Left renal cortex interstitium (tissue), 4 donors: ENCODE measurements at regions not wholly inside any gene's neighbourhood (a gene's known extent, or its start where the extent isn't known, plus 50 kb on each side); places are given as distances from the start of the nearest gene placed in this dataset.

Experiments used
- DNase-seq, 4 donors: peaks; one replicate each; pipeline ENCODE4 v3.0.0-alpha.2; 2013; ENCODE audit warnings: low read depth in 4 of 4, low spot score in 2 of 4, missing footprints in 1 of 4

DNA sequence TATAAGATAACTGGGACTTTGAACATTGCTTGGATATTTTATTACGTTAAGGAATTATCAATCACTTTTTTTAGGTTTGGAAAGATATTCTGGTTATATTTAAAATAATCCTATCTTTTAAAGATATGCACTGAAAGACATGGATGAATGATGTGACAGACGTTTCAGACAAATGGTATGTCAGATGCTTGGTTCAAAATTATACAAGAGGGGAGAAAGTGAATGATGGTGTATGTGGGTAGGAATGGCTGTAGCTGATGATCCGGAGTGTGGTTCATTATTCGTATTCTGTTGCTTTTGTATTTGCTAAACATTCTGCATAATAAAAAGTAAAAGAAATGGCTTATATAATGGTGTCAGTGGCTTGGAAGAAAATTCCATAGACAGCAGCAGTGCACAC, 51.0 kb upstream of the SNRPB2 start:
- DNase-seq: no peak

DNA sequence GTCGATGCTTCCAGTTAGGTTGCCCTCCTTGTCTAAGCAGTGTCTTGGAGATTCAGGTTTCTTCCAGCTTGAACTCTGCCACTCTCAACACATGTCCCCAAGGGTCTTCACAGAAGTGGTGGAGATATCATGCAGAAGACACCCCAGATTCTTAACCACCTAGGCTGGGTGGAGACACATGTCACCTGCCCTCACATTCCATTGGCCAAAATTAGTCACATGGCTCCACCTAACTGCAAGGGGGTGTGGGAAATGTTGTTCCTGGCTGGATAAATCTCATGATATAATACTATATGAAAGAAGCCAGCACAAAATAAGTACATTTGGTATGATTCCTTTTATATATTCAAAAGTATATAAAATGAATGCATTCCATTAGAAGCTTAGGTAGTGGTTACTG, 52.9 kb upstream of the SNRPB2 start:
- no peak for DNase-seq

DNA sequence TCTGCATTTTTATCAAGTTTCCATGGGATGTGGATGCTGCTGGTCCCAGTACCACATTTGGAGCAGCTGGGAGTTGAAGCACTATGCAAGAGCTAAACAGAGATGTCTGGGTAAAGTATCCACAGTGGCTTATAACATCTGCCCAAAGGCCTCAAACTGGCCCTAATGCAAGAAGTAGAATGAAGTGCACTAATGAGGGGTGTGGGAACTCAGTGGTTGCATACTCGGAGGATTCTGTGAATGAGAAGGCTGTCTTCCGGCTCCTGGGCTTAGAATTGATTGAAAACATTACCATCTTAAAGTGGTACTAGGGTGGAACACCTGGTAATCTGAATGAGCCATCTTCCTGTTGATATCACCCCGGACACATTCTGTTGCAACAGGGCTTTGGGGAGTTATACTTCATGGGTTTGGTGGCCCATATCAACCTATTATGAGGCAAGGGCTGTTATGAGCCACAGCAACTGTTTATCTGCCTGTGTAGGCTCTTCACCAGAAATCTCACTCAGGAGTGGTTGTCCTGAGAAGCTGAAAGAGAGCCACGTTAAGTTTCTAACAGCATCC, 54.7 kb upstream of the SNRPB2 start:
- DNase-seq: no peak

DNA sequence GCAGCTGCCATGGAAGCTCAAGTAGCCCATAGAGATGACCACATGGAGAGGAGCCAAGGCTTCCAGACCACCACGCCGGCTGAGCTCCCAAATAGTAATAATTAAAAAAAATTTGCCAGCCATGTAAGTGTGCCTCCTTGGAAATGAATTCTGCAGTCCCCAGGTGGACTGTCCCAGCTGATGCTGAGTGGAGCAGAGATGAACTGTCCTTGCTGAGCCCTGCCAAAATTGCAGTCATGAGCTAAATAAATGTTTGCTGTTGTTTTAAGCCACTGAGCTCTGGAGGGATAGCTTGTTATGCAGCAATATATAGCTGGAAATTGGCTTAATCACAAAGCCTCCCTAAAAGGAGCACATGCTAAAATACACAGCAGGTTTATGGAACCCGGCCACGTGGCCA, 55.6 kb upstream of the SNRPB2 start:
- DNase-seq: no peak

DNA sequence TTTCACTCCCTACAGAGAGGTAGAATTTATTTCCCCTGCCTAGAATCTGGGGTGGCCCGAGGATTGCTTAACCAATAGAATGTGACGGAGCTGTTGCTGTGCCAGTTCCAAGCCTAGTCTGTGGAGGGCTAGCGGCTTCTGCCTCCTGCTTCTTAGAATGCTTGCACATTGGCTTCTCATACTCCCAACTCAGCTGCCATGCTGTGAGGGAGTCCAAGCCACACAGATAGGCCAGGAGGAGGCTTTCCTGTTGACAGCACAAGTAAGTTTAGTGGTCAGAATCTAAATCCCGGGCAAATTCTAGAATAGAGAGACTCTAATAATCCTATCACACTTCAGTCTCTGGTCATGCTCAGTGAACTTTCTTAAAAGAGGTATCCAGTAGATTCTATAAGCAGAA, 57.5 kb upstream of the SNRPB2 start:
- no peak for DNase-seq

DNA sequence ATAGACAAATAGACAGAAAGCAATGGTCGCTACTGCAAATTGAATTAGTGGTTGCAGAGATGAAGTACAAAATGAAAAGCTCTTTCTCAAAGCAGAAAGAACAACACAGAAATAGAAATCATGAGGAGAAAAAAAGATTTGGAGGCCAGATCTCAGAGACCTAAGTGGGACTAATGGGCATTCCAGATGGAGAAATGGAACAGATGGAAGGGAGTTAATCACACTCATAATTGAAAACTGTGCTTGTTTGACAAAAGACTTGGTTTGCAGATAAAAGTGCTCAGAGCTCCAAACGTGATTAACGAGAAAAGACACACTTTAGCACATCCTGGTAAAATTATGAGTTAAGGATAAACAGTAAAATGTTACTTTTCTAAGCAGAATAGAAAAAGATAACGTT, 58.1 kb upstream of the SNRPB2 start:
- no peak for DNase-seq

DNA sequence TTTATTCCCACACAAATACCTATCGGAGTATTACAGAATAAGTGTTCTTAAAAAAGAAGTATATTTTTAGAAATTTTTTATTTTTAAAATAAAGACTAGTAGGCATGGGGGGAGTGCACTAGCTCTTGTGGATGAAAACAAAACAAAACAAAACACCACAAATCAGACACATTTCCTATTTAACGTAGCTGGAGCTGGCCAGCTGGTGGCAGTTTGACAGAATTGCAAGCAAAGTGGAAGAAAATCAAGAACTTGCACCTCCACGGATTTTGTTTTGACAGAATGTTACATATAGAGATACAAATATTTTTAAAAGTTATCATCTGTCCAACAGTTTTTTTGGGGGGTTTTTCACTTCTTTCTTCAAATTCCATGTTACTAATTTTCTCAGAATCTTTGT, 63.6 kb upstream of the SNRPB2 start:
- DNase-seq: no peak

DNA sequence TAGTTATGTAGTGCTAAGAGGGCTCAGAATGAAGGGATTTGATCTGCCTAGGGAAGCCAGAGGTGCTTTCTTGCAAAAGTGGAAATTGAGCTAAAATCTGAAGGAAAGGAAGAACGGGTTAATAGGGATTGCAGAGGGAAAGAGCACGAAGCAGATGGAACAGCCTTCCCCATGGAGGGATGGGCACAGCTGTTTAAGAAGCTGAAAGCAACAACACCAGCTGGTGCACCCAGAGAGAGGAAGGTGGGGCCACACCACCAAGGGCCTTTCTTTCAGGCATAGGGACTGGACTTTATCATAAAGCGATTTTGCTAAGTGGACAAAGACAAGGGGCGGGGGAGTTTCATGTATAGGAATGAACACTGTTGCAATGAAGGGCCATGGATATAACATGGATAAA, 65.8 kb upstream of the SNRPB2 start:
- no peak for DNase-seq

DNA sequence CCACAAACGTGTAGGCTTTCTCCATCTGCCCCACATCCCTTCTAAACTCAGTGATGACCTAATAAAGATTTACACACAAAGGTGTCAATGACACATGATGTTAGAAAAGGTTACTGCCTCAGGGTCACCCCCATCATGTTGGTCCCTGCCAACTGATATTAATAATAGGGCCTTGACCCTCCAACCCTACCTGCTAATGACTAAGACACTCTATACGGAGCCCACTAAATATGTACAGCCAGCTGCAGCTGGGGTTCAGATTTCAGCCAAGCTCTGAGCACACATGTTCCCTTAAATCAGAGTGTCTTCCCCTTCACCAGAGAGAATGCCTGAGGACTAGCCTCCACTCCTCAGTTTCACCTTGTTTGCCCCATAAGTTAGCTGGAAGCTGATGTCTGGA, 67.4 kb upstream of the SNRPB2 start:
- no peak for DNase-seq

DNA sequence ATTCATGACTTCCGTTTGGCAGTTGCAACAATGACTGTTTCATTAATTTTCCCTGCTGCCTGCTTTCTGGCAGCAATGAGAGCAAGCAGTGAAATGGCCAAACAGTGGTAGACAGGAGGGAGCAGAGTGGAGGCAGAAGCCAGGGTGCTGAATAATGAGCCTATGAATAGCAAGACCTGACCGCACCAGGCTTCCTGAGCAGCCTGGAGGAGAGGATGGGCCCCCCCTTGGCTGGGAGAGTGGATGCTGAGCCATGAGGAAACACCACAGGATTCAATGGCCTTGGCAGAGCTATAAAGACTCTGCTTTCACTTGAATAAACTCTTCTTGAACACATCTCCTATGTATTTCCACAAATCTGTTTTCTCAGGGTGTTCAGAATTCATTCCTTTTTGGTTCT, 68.1 kb upstream of the SNRPB2 start:
- no peak for DNase-seq

DNA sequence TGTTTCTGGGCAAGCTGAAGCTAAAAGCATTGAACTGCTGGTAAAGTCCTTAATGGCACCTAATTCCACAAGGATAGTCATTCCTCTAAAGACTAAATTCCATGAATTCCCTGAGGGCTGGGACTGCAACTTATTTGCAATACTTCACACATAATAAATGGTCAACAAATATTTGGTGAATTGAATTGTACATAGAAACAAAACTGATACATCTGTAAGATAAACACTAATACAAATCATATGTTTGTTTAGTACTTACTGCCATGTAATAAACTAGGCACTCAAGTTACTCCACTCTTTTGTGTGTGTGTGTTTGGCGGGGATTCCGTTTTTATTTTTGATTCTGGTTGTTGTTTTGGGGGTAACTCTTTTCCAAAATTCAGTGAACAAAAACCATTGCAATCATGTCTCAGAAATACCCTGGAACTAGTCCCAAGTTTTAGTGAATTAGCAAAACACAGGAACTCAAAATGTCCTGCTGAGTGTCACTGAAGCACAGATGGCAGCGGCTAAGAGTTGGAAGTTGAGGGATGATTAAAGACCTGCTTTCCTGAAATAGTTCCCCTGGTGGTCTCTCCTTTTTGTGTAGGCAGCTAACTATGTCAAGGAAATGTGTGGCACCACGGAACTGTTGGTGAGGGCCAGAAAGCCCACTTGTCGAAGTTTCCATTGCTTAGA, 74.8 kb upstream of the SNRPB2 start:
- DNase-seq: no peak

DNA sequence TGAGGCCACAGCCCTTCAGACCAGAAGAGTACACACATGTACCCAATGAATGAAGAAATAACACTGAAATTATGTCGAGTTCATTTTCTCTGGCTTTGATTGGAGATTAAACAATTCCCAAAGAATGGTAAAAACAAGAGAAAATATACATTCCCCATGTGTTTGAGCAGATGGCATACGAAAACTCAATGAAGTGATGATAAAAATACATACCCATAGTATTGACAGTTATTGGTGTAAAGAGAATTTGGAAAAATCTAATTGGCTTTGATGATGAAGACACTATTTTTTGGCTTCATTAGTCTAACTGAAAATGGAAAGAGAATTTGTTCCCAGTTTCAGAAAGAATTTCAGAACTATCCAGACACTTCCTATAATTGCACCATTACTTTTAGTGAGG, 76.6 kb upstream of the SNRPB2 start:
- DNase-seq: no peak

DNA sequence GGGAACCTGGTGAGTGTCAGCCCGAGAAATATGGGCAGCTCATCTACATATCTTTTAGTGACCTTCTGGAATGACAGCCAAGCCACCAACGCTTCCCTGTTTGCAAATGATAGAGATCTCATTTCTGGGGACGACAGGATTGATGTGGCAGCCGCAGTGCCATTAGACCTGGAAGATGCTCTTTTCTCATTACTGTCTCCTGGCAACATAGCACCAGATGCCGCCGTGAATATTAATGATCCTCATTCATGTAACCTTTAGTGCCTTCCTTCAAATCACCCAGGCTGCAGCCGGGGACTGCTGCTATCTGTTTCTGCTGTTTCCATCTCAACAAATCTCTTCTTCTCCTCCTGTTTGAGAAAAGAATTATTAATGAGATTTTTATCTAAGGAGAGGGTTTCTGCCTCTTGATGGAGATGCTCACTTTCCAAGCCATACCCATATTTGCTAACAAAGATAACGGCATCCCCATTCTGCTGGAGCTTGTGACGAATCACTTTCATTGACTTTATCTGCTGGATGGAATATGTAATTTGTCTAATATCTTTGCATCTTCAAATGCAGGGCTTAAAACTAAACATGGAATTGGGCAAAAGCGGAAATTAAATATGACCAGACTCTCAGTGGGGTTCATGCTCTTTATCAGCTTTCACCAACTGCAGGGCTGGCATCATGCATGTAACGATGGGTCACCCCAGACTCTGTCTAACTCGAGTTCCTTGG, 74.8 kb upstream of the KIF16B start:
- DNase-seq: no peak

DNA sequence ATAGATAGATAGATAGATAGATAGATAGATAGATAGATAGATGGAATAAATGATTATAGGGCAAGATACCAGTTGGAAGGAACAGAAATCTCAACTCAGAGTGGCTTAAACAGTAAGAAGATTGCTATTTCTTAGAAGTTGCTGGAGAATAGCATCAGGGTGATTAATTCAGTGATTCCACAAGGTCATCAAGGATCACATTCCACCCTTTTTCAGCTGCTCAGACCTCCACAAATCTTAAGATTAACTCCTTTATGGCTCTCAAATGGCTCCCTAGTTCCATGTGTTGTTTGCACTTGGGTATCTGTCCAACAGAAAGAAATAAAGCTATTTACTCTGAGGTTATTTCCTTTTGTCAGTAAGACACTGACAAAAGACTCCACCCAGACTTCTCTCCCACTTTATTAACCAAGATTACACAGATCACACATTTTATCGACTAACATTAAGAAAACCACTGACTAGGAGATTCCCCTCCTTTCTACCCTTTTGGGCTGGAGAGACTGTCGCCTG, 68.3 kb upstream of the KIF16B start:
- DNase-seq: peak in 1 of 4 donors; percentile 24

DNA sequence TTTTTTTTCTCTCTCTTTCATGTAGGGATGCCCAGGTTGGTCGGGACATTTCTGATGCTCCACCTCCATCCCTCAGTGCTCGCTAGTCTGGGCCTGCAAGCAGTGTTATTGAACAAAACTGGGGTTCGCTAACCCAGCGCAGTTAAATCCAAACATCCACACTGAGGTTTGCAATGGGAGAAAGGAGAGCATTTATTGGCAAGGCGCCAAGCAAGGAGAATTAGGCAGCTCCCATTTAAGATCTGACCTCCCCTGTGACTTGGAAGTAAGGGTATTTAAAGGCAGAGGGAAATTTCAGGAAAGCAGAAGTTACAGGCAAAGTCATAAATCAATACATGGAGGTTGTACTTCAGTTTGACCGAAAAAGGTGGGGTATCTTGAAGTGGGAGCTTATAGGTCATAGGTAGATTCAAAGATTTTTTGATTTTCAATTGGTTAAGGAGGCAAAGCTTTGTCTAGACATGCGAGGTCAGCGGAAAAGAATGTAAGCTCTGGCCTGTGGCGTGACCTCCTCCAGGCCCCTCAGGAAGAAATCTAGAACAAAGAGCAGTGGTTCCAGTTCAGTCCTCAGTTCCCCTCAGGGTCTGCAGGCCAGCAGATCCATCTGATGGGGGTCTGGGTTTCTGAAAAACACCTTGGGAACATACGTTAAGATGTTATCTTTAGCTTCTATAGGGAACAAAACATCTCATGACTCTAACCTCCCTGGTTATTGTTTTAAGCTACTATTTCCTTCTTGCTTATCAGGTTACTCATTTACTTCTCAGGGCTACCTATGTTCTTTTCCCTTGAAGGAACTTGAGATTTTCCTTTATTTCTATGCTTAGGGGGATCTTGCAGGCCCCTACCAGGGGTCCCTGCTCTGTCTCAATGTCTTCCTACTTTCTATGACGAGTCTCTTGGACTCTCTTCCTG, 66.0 kb upstream of the KIF16B start:
- no peak for DNase-seq

DNA sequence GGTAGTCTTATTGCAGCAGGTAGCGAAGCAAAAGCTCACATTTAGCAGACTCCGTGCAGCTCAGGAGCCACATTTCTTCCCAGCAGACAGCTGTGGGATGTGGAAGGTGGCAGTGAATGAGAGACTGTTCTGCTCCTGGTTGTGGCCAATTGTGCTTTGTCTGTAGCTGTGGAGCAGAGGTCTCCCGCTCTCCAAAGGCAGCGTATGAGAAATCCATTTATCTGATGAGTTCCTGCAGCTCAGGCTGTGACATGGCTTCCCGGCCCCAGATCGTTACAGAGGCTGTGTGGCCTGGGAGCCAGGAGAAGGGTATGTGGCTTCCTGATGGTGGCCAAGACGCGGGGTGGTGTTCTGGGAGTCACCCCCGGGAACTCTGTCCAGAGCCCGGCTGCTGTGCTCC, 64.5 kb upstream of the KIF16B start:
- no peak for DNase-seq

DNA sequence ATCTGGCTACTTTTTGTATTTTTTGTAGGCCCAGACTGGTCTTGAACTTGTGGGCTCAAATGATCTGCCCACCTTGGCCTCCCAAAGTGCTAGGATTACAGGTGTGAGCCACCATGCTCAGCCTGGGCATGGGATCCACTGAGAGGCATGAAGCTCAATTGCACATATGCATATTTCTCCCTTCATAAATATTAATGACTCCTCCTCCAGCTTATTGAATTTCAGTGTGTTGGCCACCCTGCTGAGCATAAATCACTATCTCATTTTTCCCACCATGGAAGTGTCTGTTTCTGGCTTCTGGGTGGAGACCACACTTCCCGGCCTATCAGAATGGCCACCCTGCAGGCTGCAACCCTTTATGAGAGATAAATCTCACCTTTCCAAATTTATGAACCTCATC, 53.6 kb upstream of the KIF16B start:
- no peak for DNase-seq

DNA sequence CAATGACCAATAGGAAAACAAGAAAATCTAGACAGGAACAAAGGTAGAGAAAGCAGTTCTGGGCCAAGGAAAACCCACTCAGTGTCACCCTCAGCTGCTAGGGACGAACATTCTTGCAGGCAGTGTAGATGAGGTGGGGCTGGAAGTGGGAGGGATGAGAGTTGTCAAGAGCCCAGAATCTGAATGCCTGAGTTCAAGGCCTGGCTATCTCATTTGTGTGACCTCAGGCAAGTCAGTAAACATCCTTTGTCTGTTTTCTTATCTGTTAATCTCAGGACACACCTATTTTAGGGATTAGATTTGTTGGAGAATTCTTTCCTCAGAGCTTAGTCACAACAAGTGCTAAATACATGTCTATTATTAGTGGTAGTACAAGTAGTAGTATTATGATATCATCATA, 50.9 kb upstream of the KIF16B start:
- no peak for DNase-seq
